ENCODE measurements at regions not wholly inside any gene's neighbourhood (a gene's known extent, or its start where the extent isn't known, plus 50 kb on each side); places are given as distances from the start of the nearest gene placed in this dataset.

GRCh38 chr2:122595065-122595464, 839.6 kb downstream of the TSN start:
- no peak for DNase-seq

- no peak for DNase-seq
These were observed 841.1 kb downstream of the TSN start for GRCh38 chr2:122596598-122596997.

GRCh38 chr2:122598784-122599183, 843.3 kb downstream of the TSN start:
- no peak for DNase-seq

GRCh38 chr2:122610948-122611609, 855.6 kb downstream of the TSN start:
- no peak for DNase-seq

- no peak for DNase-seq
These were observed 867.5 kb downstream of the TSN start for GRCh38 chr2:122622934-122623333.

GRCh38 chr2:122627388-122627787, 871.9 kb downstream of the TSN start:
- no peak for DNase-seq

- no peak for DNase-seq
These were observed 878.8 kb downstream of the TSN start for GRCh38 chr2:122634256-122634655.

GRCh38 chr2:122634920-122635319, 879.5 kb downstream of the TSN start:
- no peak for DNase-seq

GRCh38 chr2:122635686-122636085, 880.2 kb downstream of the TSN start:
- DNase-seq: no peak

- DNase-seq: no peak
These were observed 880.6 kb downstream of the TSN start for GRCh38 chr2:122636097-122636496.

GRCh38 chr2:122639176-122639575, 883.7 kb downstream of the TSN start:
- no peak for DNase-seq

- DNase-seq: no peak
These were observed 884.3 kb downstream of the TSN start for GRCh38 chr2:122639711-122640110.

GRCh38 chr2:122643725-122644329, 888.4 kb downstream of the TSN start:
- DNase-seq: no peak

GRCh38 chr2:122651236-122651635, 895.8 kb downstream of the TSN start:
- no peak for DNase-seq

- no peak for DNase-seq
These were observed 896.3 kb downstream of the TSN start for GRCh38 chr2:122651780-122652179.

- DNase-seq: no peak
These were observed 897.2 kb downstream of the TSN start for GRCh38 chr2:122652670-122653069.

GRCh38 chr2:122656403-122656802, 901.0 kb downstream of the TSN start:
- no peak for DNase-seq

GRCh38 chr2:122660786-122661634, 905.6 kb downstream of the TSN start:
- DNase-seq: no peak

GRCh38 chr2:122663620-122664019, 908.2 kb downstream of the TSN start:
- no peak for DNase-seq

GRCh38 chr2:122669627-122670026, 914.2 kb downstream of the TSN start:
- DNase-seq: no peak

- no peak for DNase-seq
These were observed 915.4 kb downstream of the TSN start for GRCh38 chr2:122670897-122671296.

- no peak for DNase-seq
These were observed 925.2 kb downstream of the TSN start for GRCh38 chr2:122680662-122681061.

- no peak for DNase-seq
These were observed 926.2 kb downstream of the TSN start for GRCh38 chr2:122681626-122682025.

GRCh38 chr2:122682356-122682755, 926.9 kb downstream of the TSN start:
- DNase-seq: no peak
